GM06990 (cell line): ENCODE measurements at regions not wholly inside any gene's neighbourhood (a gene's known extent, or its start where the extent isn't known, plus 50 kb on each side); places are given as distances from the start of the nearest gene placed in this dataset.

Experiments used
- DNase-seq: peaks from one replicate; pipeline ENCODE4 v3.0.0-alpha.2; 2011; ENCODE audit not compliant: insufficient read length; ENCODE audit errors: extremely low read depth
- H3K27me3 ChIP-seq: replicated peaks from 2 replicates; pipeline ENCODE4 v1.6.0; 2011; ENCODE audit warnings: low read length; ENCODE audit not compliant: control insufficient read depth, insufficient read depth
- H3K36me3 ChIP-seq: 2 replicates; pipeline ENCODE4 v1.5.1; 2011; ENCODE audit warnings: low read length; ENCODE audit not compliant: control insufficient read depth, insufficient read depth
- H3K4me3 ChIP-seq: replicated peaks from 2 replicates; pipeline ENCODE4 v1.5.1; 2011; ENCODE audit warnings: low read depth, mild to moderate bottlenecking, control low read depth, low read length
- TF ChIP-seq, protein P1 (sequence below): IDR thresholded peaks from 2 replicates; pipeline ENCODE4 v1.5.1; 2011; ENCODE audit warnings: low read length, control low read depth, mild to moderate bottlenecking, inconsistent platforms; ENCODE audit not compliant: insufficient read depth, poor library complexity, severe bottlenecking

GRCh38 chr9:129455151-129455995, 165.5 kb downstream of the C9orf50 start:
- Histone ChIP-seq H3K36me3 (no peaks in the 10 kb centered on the region), H3K27me3 (no peaks in the 10 kb centered on the region; the same call in 1 of the 2 replicates), H3K4me3 (no peak overlapping the region)
- TF ChIP-seq, protein P1, sequence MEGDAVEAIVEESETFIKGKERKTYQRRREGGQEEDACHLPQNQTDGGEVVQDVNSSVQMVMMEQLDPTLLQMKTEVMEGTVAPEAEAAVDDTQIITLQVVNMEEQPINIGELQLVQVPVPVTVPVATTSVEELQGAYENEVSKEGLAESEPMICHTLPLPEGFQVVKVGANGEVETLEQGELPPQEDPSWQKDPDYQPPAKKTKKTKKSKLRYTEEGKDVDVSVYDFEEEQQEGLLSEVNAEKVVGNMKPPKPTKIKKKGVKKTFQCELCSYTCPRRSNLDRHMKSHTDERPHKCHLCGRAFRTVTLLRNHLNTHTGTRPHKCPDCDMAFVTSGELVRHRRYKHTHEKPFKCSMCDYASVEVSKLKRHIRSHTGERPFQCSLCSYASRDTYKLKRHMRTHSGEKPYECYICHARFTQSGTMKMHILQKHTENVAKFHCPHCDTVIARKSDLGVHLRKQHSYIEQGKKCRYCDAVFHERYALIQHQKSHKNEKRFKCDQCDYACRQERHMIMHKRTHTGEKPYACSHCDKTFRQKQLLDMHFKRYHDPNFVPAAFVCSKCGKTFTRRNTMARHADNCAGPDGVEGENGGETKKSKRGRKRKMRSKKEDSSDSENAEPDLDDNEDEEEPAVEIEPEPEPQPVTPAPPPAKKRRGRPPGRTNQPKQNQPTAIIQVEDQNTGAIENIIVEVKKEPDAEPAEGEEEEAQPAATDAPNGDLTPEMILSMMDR, result no peak
- DNase-seq, result no peak

DNA sequence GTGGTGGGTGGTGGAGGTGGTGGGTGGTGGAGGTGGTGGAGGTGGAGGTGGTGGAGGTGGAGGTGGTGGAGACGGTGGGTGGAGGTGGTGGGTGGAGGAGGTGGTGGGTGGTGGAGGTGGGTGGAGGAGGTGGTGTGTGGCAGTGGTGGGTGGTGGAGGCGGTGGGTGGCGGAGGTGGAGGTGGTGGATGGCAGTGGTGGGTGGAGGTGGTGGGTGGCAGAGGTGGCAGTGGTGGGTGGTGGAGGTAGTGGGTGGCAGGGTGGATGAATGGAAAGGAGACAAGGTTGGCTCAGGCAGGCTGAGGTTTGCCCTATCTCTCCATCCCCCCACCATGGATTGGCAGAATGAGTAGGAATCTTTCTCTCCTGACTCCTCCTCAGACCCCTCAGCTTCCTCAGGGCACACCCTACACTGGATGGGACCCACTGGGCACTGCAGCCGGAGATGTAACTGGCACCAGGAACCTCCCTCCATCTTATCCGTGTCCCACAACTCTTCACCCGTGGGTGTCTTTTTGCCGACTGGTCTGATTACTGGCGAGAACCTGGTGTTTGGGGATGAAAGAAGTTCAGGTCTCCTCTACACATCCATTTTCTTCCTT, 166.3 kb downstream of the C9orf50 start:
- H3K4me3 ChIP-seq, result no peak overlapping the region
- H3K36me3 ChIP-seq, result no peaks in the 10 kb centered on the region
- TF ChIP-seq, protein P1, result no peak
- no peaks in the 10 kb centered on the region; the same call in 1 of the 2 replicates for H3K27me3 ChIP-seq
- DNase-seq, result no peak

GRCh38 chr9:129453734-129454133, 167.2 kb downstream of the C9orf50 start:
- TF ChIP-seq, protein P1, result no peak
- no peak for DNase-seq
- Histone ChIP-seq H3K36me3 (no peaks in the 10 kb centered on the region), H3K27me3 (no peaks in the 10 kb centered on the region; the same call in 1 of the 2 replicates), H3K4me3 (no peak overlapping the region)

DNA sequence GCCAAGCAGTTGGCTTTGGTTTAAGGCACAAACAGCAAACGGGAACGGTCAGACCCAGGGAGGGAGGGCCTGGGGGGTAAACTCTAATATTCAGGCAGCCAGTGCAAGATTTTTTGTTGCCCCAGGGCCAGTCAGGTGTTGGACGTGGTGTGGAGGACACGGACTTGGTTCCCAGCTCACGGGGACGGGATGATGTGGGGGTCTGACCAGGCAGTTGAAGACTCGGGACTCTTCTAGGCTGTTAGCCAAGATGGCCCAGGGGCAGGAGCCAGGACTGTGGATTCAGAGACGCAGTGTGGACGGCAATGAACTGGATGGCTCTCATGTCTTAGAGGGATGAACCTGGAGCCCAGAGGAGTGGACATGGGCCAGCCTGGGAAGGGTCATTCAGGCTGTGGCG, 169.2 kb downstream of the C9orf50 start:
- H3K27me3 ChIP-seq, result no peaks in the 10 kb centered on the region; the same call in 1 of the 2 replicates
- TF ChIP-seq, protein P1, result no peak

GRCh38 chr9:129451089-129451656, 169.7 kb downstream of the C9orf50 start:
- no peak for DNase-seq
- no peaks in the 10 kb centered on the region; the same call in 1 of the 2 replicates for H3K27me3 ChIP-seq
- TF ChIP-seq, protein P1, result no peak
- H3K4me3 ChIP-seq, result no peak overlapping the region
- H3K36me3 ChIP-seq, result no peaks in the 10 kb centered on the region

More for the DNA sequence above, 169.2 kb downstream of the C9orf50 start:
- H3K36me3 ChIP-seq, result no peaks in the 10 kb centered on the region
- DNase-seq, result no peak
- no peak overlapping the region for H3K4me3 ChIP-seq
